Transverse colon (tissue), 3 donors: ENCODE measurements at regions not wholly inside any gene's neighbourhood (a gene's known extent, or its start where the extent isn't known, plus 50 kb on each side); places are given as distances from the start of the nearest gene placed in this dataset.

Source experiments
- CTCF ChIP-seq, 5 experiments: fragments of 200-600 bp in 3 of 5; fragments of 450-650 bp in 2 of 5; sonication (generic) in 3 of 5; IDR thresholded peaks; 1 replicate in 2 of 5; 2 replicates in 3 of 5; pipeline ENCODE4 v1.5.1; 2016 to 2017; ENCODE audit warnings: antibody characterized with exemption in 5 of 5, inconsistent platforms in 3 of 5, mild to moderate bottlenecking in 2 of 5, moderate library complexity in 1 of 5
- POLR2A ChIP-seq: fragments of 450-650 bp; IDR thresholded peaks from one replicate; pipeline ENCODE4 v1.6.1; 2016; ENCODE audit warnings: antibody characterized with exemption, mild to moderate bottlenecking, moderate library complexity

DNA sequence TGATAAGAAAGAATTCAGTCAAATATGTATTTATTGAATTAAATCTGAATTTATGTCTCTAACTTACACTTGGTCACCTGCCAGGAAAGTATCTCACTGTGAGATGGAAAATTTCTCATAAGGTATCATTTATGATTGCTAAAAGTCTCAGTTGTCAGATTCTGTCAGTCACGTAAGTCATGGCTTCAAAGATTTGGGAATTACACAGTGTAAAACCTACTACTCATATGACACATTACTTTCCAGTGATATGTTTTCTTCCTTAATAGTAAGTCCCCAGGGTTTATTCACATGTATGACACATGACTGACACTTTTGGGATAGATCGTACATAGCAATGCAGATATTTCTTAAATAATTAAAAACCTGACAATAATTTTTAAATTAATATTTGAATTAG, 792.2 kb downstream of the PLOD2 start:
- TF ChIP-seq CTCF (IDR thresholded peaks at IDR 0.05) (no peak), POLR2A (no peak)
